ENCODE measurements at regions not wholly inside any gene's neighbourhood (a gene's known extent, or its start where the extent isn't known, plus 50 kb on each side); places are given as distances from the start of the nearest gene placed in this dataset.

DNA sequence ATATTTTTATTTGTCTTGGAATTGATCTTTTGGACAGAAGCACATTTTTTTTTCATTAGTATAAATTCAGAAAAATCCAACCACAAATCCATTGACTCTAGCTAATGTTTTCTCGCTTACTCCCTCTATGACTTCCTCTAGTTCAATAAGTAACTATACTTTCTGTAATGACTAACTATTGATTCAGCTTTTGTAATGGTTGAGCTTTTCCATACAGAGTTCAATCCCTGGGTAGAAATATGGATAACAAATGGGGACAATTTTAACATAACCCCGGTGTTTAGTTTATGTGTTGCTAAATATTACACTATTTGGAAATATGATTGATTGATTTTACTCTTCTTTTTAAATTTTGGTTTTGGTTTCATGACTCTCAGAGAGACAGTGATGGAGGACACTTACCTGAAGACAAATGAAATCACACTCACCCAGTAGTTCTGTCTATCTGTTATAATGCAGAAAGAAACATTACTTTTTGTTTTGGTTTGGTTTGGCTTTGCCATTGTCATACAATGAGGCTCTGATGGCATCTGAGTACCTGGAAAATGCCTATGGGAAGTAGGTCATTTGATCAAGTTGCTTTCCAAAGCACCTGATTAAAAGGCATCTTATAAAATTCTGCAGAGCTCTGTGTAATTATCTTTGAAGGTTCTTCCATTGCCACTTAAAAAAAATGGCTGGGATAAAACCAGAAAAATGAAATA, 309.7 kb upstream of the MPDZ start:
- no peak for TF ChIP-seq FOXP2 (optimal IDR thresholded peaks at IDR 0.05; ENCODE audit: control extremely low read depth, extremely low read length, insufficient read depth)
- no peak for TF ChIP-seq EZH2 (IDR thresholded peaks at IDR 0.05)
- TF ChIP-seq POLR2AphosphoS5 (IDR thresholded peaks at IDR 0.05; ENCODE audit: borderline replicate concordance, low read depth, low read length): no peak

All from SK-N-MC (cell line).